WTC11 (cell line): ENCODE measurements at regions not wholly inside any gene's neighbourhood (a gene's known extent, or its start where the extent isn't known, plus 50 kb on each side); places are given as distances from the start of the nearest gene placed in this dataset.

Experiments used
- ATAC-seq: fragments of 200-7000 bp; cut with Tn5 transposase; 2 replicates; pipeline ENCODE4 v1.10.0; 2021; ENCODE audit warnings: mild to moderate bottlenecking, moderate library complexity
- CTCF ChIA-PET: fragments of 300-600 bp; sonication (Branson Sonifier 250); formaldehyde crosslinking; loops from one replicate; lab custom pipeline; 2021; ENCODE audit warnings: antibody characterized with exemption; lab: Charles Lee
- POLR2A ChIA-PET: fragments of 350-600 bp; sonication (Branson Sonifier 250); formaldehyde crosslinking; loops from one replicate; lab custom pipeline; 2021; ENCODE audit warnings: antibody characterized with exemption; lab: Charles Lee
- DNase-seq: peaks from one replicate; pipeline ENCODE4 v3.0.0; 2021; ENCODE audit warnings: low spot score
- H3K27ac Mint-ChIP-seq: 2 replicates; pipeline ENCODE4 v1.8.0; 2021; ENCODE audit warnings: mixed read lengths
- H3K27me3 Mint-ChIP-seq: 2 replicates; pipeline ENCODE4 v1.8.0; 2021; ENCODE audit warnings: low read depth, mild to moderate bottlenecking, moderate library complexity, mixed read lengths
- H3K36me3 Mint-ChIP-seq: 2 replicates; pipeline ENCODE4 v1.8.0; 2021; ENCODE audit warnings: mixed read lengths
- H3K4me1 Mint-ChIP-seq: 2 replicates; pipeline ENCODE4 v1.8.0; 2022; ENCODE audit warnings: mixed read lengths
- H3K4me3 Mint-ChIP-seq: 2 replicates; pipeline ENCODE4 v1.8.0; 2021; ENCODE audit warnings: mild to moderate bottlenecking, moderate library complexity, mixed read lengths
- H3K9me3 Mint-ChIP-seq: 2 replicates; pipeline ENCODE4 v1.8.0; 2021; ENCODE audit warnings: mixed read lengths
- ATF2 ChIP-seq: sonication (generic); formaldehyde crosslinking; IDR thresholded peaks from 2 replicates; pipeline ENCODE4 v1.8.1; 2022; ENCODE audit warnings: low read depth, missing genetic modification reagents, borderline replicate concordance
- ATF6 ChIP-seq: sonication (generic); formaldehyde crosslinking; IDR thresholded peaks from 2 replicates; pipeline ENCODE4 v1.8.1; 2023; ENCODE audit warnings: mild to moderate bottlenecking, missing genetic modification reagents
- CREM ChIP-seq: sonication (generic); formaldehyde crosslinking; IDR thresholded peaks from 2 replicates; pipeline ENCODE4 v1.8.1; 2022; ENCODE audit warnings: mild to moderate bottlenecking, missing genetic modification reagents, moderate library complexity
- HMGA2 ChIP-seq: fragments of 250-450 bp; sonication (Bioruptor Pico); IDR thresholded peaks from 2 replicates; pipeline ENCODE4 v1.4.0; 2021; ENCODE audit warnings: mild to moderate bottlenecking, moderate library complexity
- JAZF1 ChIP-seq: fragments of 250-450 bp; sonication (Bioruptor Pico); IDR thresholded peaks from 2 replicates; pipeline ENCODE4 v1.9.0; 2021; ENCODE audit warnings: moderate library complexity, mild to moderate bottlenecking, inconsistent platforms
- KAT7 ChIP-seq: sonication (generic); formaldehyde crosslinking; IDR thresholded peaks from 2 replicates; pipeline ENCODE4 v1.8.1; 2023; ENCODE audit warnings: missing genetic modification reagents, mild to moderate bottlenecking, borderline replicate concordance
- NFATC4 ChIP-seq: fragments of 250-450 bp; sonication (Bioruptor Pico); IDR thresholded peaks from 2 replicates; pipeline ENCODE4 v1.9.0; 2021; ENCODE audit warnings: mild to moderate bottlenecking
- NFE2L1 ChIP-seq: sonication (generic); formaldehyde crosslinking; IDR thresholded peaks from 2 replicates; pipeline ENCODE4 v1.8.1; 2023; ENCODE audit warnings: missing genetic modification reagents
- RELA ChIP-seq: sonication (generic); formaldehyde crosslinking; IDR thresholded peaks from 2 replicates; pipeline ENCODE4 v1.8.1; 2022; ENCODE audit warnings: missing genetic modification reagents, mild to moderate bottlenecking, borderline replicate concordance
- RORB ChIP-seq: fragments of 250-450 bp; sonication (Bioruptor Pico); IDR thresholded peaks from 2 replicates; pipeline ENCODE4 v1.9.0; 2021; ENCODE audit warnings: mild to moderate bottlenecking
- ZNF138 ChIP-seq: sonication (generic); formaldehyde crosslinking; conservative IDR thresholded peaks from 2 replicates; pipeline ENCODE4 v1.8.1; 2022; ENCODE audit warnings: mild to moderate bottlenecking, moderate library complexity, missing genetic modification reagents
- ZNF232 ChIP-seq: sonication (generic); formaldehyde crosslinking; IDR thresholded peaks from 2 replicates; pipeline ENCODE4 v1.8.0; 2022; ENCODE audit warnings: mild to moderate bottlenecking, missing genetic modification reagents
- ZNF396 ChIP-seq: fragments of 250-450 bp; sonication (Bioruptor Pico); IDR thresholded peaks from 2 replicates; pipeline ENCODE4 v1.8.0; 2021; ENCODE audit warnings: mild to moderate bottlenecking, moderate library complexity, borderline replicate concordance
- ZNF423 ChIP-seq: fragments of 250-450 bp; sonication (Bioruptor Pico); IDR thresholded peaks from 2 replicates; pipeline ENCODE4 v2.1.2; 2022; ENCODE audit warnings: mild to moderate bottlenecking, moderate library complexity
- ZNF671 ChIP-seq: fragments of 250-450 bp; sonication (Bioruptor Pico); IDR thresholded peaks from 2 replicates; pipeline ENCODE4 v1.8.0; 2021; ENCODE audit warnings: mild to moderate bottlenecking
- ZSCAN18 ChIP-seq: fragments of 250-450 bp; sonication (Bioruptor Pico); IDR thresholded peaks from 2 replicates; pipeline ENCODE4 v2.1.2; 2022; ENCODE audit warnings: mild to moderate bottlenecking, moderate library complexity
- TF ChIP-seq, protein P1 (sequence below): sonication (generic); formaldehyde crosslinking; IDR thresholded peaks from 2 replicates; pipeline ENCODE4 v1.8.1; 2023; ENCODE audit warnings: mild to moderate bottlenecking, missing genetic modification reagents, moderate library complexity
- TF ChIP-seq, protein P2 (sequence below): sonication (generic); formaldehyde crosslinking; IDR thresholded peaks from 2 replicates; pipeline ENCODE4 v1.8.1; 2023; ENCODE audit warnings: mild to moderate bottlenecking, moderate library complexity, missing genetic modification reagents
- TF ChIP-seq, protein P3 (sequence below): fragments of 250-450 bp; sonication (Bioruptor Pico); IDR thresholded peaks from 2 replicates; pipeline ENCODE4 v1.8.0; 2021; ENCODE audit warnings: mild to moderate bottlenecking
- TF ChIP-seq, protein P4 (sequence below): fragments of 250-450 bp; sonication (Bioruptor Pico); IDR thresholded peaks from 2 replicates; pipeline ENCODE4 v1.9.0; 2021; ENCODE audit warnings: mild to moderate bottlenecking

- Mint-ChIP-seq H3K4me1 (peaks cover 9% of the 10 kb centered on the region), H3K36me3 (peaks cover 3% of the 10 kb centered on the region; the same call in 1 of the 2 replicates), H3K4me3 (no peak overlapping the region), H3K27me3 (peaks cover 10% of the 10 kb centered on the region), H3K27ac (no peak overlapping the region), H3K9me3 (peaks cover 17% of the 10 kb centered on the region)
- TF ChIP-seq ZNF423 (no peak), CREM (no peak), HMGA2 (no peak), ATF2 (no peak), ZNF232 (CRISPR knock-in tag) (no peak), RELA (CRISPR knock-in tag) (no peak), NFE2L1 (no peak), NFATC4 (CRISPR knock-in tag) (no peak), RORB (CRISPR knock-in tag) (no peak), ZNF138 (CRISPR knock-in tag) (no peak), JAZF1 (CRISPR knock-in tag) (no peak), KAT7 (CRISPR knock-in tag) (no peak), ZNF671 (CRISPR knock-in tag) (no peak)
- TF ChIP-seq, protein P1, sequence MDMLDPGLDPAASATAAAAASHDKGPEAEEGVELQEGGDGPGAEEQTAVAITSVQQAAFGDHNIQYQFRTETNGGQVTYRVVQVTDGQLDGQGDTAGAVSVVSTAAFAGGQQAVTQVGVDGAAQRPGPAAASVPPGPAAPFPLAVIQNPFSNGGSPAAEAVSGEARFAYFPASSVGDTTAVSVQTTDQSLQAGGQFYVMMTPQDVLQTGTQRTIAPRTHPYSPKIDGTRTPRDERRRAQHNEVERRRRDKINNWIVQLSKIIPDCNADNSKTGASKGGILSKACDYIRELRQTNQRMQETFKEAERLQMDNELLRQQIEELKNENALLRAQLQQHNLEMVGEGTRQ = no peak
- TF ChIP-seq, protein P2, sequence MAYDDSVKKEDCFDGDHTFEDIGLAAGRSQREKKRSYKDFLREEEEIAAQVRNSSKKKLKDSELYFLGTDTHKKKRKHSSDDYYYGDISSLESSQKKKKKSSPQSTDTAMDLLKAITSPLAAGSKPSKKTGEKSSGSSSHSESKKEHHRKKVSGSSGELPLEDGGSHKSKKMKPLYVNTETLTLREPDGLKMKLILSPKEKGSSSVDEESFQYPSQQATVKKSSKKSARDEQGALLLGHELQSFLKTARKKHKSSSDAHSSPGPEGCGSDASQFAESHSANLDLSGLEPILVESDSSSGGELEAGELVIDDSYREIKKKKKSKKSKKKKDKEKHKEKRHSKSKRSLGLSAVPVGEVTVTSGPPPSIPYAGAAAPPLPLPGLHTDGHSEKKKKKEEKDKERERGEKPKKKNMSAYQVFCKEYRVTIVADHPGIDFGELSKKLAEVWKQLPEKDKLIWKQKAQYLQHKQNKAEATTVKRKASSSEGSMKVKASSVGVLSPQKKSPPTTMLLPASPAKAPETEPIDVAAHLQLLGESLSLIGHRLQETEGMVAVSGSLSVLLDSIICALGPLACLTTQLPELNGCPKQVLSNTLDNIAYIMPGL (CRISPR knock-in tag) = no peak
- TF ChIP-seq, protein P3, sequence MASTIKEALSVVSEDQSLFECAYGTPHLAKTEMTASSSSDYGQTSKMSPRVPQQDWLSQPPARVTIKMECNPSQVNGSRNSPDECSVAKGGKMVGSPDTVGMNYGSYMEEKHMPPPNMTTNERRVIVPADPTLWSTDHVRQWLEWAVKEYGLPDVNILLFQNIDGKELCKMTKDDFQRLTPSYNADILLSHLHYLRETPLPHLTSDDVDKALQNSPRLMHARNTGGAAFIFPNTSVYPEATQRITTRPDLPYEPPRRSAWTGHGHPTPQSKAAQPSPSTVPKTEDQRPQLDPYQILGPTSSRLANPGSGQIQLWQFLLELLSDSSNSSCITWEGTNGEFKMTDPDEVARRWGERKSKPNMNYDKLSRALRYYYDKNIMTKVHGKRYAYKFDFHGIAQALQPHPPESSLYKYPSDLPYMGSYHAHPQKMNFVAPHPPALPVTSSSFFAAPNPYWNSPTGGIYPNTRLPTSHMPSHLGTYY (CRISPR knock-in tag) = no peak
- DNase-seq = no peak
- no peak for ATAC-seq
- ChIA-PET CTCF (no interaction called here), POLR2A (no interaction called here)
Observed at GRCh38 chr4:3613967-3614730, 81.9 kb upstream of the LRPAP1 start.

DNA sequence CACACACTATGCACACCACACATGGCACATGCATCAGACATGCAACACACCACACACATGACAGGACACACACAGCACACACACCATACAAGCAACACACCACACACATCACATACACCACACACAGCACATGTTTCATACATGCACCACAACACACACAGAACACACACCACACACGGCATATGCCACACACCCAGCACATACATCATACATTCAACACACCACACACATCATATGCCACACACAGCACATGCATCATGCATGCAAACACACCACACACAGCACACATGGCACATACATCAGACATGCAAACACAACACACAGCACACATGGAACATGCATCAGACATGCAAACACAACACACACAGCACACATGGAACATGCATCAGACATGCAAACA lies 80.7 kb upstream of the LRPAP1 start:
- ATAC-seq = no peak
- CTCF ChIA-PET = no interaction called here
- H3K9me3 Mint-ChIP-seq = peaks cover 17% of the 10 kb centered on the region
- POLR2A ChIA-PET = no interaction called here
- peaks cover 9% of the 10 kb centered on the region for H3K4me1 Mint-ChIP-seq
- no peak overlapping the region for H3K4me3 Mint-ChIP-seq
- no peak for TF ChIP-seq ATF2
- TF ChIP-seq, protein P4, sequence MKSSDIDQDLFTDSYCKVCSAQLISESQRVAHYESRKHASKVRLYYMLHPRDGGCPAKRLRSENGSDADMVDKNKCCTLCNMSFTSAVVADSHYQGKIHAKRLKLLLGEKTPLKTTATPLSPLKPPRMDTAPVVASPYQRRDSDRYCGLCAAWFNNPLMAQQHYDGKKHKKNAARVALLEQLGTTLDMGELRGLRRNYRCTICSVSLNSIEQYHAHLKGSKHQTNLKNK (CRISPR knock-in tag) = no peak
- TF ChIP-seq ATF6 (CRISPR knock-in tag) = no peak
- TF ChIP-seq ZSCAN18 (CRISPR knock-in tag) = no peak
- no peak for TF ChIP-seq ZNF396 (CRISPR knock-in tag)
- H3K36me3 Mint-ChIP-seq = peaks cover 3% of the 10 kb centered on the region; the same call in 1 of the 2 replicates
- no peaks in the 10 kb centered on the region; the same call in 1 of the 2 replicates for H3K27me3 Mint-ChIP-seq
- no peak for DNase-seq
- no peak overlapping the region for H3K27ac Mint-ChIP-seq
